Embryonic facial prominence (tissue), 1 donor: ENCODE measurements at regions not wholly inside any gene's neighbourhood (a gene's known extent, or its start where the extent isn't known, plus 50 kb on each side); places are given as distances from the start of the nearest gene placed in this dataset.
"Not testable (repeated sequence)": the region's sequence is repeated elsewhere in the genome, so short reads cannot be mapped to it uniquely, and the experiment has no call there.

Source experiments
- DNase-seq: peaks from one replicate; pipeline ENCODE4 v3.0.0-alpha.2; 2016; ENCODE audit errors: extremely low spot score

GRCh38 chr21:15431053-15431452 lies 298.7 kb upstream of the USP25 start:
- no peak for DNase-seq

DNA sequence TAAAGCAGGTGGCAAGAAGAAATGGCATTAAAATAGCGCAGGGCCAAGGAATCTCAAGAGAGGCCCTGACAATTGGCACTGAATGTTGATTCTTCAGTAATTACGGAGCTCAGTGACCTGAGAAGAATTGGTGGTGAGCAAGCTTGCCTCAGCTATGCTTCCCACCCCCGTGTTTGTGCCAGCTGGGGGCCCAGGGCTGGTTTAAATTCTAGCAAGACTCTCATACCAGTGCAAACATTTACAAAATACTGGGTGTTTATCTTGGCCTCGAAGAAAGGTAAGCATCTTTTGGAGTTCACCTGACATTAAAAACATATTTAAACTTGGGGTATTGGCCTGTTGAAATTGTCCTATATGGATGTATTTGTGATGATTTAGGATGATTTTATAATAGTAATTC lies 296.7 kb upstream of the USP25 start:
- no peak for DNase-seq

GRCh38 chr21:15434163-15434905 lies 295.4 kb upstream of the USP25 start:
- DNase-seq: no peak

DNA sequence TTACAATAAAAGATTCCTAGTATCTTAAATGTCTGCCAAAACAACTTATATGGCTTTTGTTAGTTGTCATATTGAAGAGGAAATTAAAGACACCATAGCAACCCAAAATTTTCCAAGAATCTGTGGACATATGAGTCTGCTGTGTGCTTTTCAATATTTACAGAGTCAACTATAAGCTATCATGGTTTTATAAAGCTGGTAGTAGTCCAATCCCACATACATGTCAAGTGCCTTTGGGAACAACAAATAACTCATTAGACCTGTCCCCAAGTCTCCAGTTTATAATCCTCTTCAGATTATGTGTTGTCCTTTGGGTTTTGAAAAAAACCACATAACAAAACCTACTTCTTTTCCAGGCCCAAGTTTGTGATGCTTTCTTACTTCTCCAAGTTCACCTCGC lies 293.8 kb upstream of the USP25 start:
- DNase-seq: no peak

DNA sequence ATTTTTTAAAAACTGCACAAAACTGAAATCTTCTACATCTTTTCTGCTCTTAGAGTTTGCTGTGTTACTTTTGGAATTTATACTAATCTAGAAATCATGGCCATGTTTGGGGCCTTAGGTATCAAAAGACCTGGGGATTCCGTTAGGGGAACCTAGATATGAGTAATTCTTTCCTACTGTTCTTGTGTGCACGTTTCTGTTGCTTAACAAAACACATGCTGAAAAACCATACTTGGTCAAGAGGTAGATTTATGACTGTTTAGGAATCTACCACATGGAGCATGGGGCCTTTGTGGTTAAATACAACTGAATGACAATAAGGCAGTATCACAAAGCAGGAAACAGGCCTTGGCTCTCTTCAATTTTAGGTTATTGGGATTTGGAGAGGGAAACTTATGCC lies 291.9 kb upstream of the USP25 start:
- DNase-seq: no peak

- no peak for DNase-seq
These were observed 290.1 kb upstream of the USP25 start for GRCh38 chr21:15439726-15440125.

GRCh38 chr21:15441060-15441493 lies 288.7 kb upstream of the USP25 start:
- DNase-seq: no peak

GRCh38 chr21:15441992-15442391 lies 287.8 kb upstream of the USP25 start:
- no peak for DNase-seq

DNA sequence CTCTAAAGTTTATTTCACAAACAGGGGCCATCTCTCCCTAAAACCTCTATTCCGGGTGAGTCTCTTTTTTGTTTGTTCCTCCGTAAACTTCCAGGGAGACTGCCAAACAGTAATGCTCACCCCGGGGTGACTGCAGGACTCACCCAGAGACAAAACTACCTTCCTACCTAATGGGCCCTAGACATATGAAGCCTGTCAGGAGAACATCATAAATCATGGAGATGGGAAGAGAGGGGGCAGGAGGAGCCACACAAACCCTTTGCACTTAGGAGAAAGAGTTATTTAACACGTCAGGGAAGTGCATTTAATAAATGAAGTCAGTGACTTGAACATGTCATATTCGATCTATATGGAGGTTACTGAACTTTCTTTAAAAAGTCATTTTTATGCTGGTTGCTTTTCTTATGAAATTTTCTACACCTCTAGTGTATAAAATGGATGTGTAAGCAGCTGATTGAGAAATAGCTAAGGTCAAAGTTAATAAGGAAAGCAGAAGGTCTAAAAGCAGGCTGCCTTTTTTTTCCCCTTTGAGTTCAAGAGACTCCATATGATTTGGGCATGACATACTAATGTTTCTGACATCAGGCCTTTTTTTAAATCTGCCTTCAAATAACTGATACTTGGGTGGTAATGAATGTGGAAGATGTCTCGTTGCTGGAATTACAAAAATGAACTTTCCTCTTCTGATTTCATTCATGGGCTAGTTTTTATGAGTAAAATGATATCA lies 286.9 kb upstream of the USP25 start:
- no peak for DNase-seq

DNA sequence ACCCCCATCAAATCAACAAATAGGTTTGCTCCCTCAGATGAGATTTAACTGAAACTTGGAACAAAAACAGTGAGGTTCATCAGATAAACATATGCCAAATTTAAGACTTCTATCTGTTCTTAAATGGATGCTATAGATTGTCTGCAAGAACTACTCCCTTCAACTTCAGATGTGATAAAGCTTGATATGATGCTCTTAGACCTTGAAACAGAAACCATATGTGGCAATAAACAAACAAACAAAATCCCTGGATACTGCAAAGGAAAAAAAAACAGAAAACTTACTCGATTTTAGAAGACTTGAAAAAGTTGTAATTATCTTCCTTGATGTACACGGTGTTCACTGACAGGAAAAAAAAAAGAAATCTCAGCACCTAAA lies 286.1 kb upstream of the USP25 start:
- DNase-seq: no peak

GRCh38 chr21:15444118-15444960 lies 285.4 kb upstream of the USP25 start:
- no peak for DNase-seq

GRCh38 chr21:15445327-15445726 lies 284.5 kb upstream of the USP25 start:
- no peak for DNase-seq

- no peak for DNase-seq
These were observed 283.6 kb upstream of the USP25 start for GRCh38 chr21:15446223-15446622.

DNA sequence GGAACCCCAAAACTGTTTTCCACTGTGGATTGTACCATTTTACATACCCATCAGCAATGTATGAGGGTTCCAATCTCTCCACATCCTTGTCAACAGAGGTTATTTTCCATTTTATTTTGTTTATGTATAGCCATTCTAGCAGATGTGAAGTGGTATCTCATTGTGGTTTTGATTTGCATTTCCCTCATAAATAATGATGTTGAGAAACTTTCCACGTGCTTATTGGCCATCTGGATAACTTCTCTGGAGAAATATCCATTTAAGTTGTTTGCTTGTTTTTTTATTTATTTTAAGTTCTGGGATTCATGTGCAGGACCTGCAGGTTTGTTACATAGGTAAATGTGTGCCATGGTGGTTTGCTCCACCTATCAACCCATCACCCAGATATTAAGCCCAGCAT lies 280.2 kb upstream of the USP25 start:
- no peak for DNase-seq

DNA sequence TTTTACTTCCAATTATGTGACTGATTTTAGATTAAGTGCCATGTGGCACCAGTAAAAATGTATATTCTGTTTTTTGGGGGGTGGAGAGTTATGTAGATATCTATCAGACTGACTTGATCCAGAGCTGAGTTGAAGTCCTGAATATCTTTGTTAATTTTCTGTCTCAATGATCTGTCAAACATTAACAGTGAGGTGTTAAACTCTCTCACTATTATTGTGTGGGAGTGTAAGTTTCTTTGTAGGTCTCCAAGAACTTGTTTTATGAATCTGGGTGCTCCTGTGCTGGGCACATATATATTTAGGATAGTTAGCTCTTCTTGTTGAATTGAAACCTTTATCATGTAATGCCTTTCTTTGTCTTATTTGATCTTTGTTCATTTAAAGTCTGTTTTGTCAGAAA lies 276.5 kb upstream of the USP25 start:
- DNase-seq: no peak

- DNase-seq: not testable (repeated sequence)
These were observed 276.0 kb upstream of the USP25 start for GRCh38 chr21:15453785-15454184.

DNA sequence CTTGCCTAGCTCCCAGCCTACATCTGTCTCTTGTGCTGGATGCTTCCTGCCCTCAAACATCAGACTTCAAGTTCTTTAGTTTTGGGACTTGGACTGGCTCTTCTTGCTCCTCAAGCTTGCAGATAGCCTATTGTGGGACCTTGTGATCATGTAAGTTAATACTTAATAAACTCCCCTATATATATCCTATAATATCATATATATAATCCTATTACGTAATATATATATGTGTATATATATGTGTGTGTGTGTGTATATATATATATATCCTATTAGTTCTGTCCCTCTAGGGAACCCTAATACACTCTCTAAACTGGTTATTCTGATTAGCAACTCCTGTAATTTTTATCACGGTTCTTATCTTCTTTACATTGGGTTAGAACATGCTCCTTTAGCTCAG lies 274.9 kb upstream of the USP25 start:
- DNase-seq: not testable (repeated sequence)

DNA sequence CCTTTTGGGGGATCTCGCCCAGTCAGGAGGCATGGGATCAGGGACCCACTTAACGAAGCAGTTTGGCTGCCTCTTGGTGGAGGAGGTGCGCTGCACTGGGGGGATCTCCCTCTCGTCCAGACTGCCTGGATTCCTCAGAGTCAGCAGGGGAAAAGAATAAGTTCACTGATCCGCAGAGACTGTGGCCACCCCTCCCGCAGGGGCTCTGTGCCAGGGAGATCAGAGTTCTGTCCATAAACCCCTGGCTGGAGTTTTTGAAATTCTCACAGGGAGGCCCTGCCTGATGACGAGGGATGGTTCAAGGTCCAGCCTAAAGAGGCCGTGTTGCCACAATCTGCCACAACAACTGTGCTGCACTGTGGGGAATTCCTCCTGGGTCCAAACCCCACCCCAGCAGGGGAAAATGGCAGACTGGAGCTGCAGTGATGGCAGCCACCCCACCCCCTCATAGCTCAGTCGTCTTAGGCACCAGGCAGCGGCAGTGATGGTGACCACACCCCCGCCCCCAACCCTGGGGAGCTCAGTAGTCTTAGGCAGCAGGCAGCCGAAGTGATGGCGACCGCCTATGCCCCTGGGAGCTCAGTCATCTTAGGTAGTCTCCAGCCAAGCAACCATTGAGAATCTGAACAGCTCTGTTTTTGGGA lies 273.8 kb upstream of the USP25 start:
- DNase-seq: no peak

DNA sequence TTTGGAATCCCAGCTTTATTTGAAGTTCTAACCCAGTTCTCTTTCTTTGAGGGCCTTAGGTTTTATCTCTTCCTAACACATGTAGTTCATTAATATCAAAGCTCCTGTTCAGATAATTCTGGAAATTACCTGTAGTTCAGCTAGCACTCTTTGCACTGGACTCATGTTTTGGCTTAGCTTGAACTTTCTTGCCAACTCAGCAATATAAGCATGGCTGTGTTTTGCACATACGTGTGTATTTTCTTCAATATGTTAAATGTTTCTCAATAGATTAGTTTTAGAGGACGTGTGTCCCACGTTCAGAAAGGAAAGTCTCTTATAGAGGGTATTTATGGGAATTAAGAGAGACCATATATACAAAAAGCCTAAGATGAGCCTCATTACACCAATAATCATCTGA lies 271.8 kb upstream of the USP25 start:
- no peak for DNase-seq

GRCh38 chr21:15462092-15462491 lies 267.7 kb upstream of the USP25 start:
- no peak for DNase-seq

DNA sequence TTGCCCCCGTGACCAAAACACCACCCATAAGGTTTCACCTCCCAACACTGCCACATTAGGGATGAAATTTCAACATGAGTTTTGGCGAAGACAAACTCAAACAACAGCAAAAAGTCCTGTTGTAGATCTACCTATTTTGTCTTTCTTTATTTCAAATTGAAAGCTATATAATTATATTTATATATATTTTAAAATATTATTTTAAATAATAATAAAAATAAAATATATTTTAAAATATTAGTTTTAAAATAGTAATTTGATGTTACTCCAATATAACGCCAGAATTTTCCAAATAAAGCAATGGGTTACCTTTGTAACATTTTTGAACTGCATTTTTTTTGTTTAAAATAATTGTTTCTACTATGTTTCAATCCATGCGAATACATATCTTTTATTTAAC lies 263.5 kb upstream of the USP25 start:
- no peak for DNase-seq

- DNase-seq: no peak
These were observed 261.4 kb upstream of the USP25 start for GRCh38 chr21:15468368-15468767.
